Suprapubic skin (tissue), 4 donors: ENCODE measurements at regions not wholly inside any gene's neighbourhood (a gene's known extent, or its start where the extent isn't known, plus 50 kb on each side); places are given as distances from the start of the nearest gene placed in this dataset.

Experiments used
- CTCF ChIP-seq, 2 donors: fragments of 200-600 bp in 1 of 2; fragments of 450-650 bp in 1 of 2; sonication (generic) in 1 of 2; IDR thresholded peaks; one replicate each; pipeline ENCODE4 v1.5.1; 2016 to 2019; ENCODE audit warnings: antibody characterized with exemption in 2 of 2, mild to moderate bottlenecking in 1 of 2, moderate library complexity in 1 of 2
- EP300 ChIP-seq: sonication (generic); formaldehyde crosslinking; IDR thresholded peaks from one replicate; pipeline ENCODE4 v1.6.1; 2017; ENCODE audit warnings: antibody characterized with exemption
- POLR2A ChIP-seq, 2 donors: fragments of 450-650 bp; IDR thresholded peaks; one replicate each; pipeline ENCODE4 v1.6.1; 2017; ENCODE audit warnings: antibody characterized with exemption in 2 of 2, mild to moderate bottlenecking in 2 of 2, moderate library complexity in 2 of 2
- POLR2AphosphoS5 ChIP-seq, 3 donors: sonication (generic); formaldehyde crosslinking; IDR thresholded peaks; one replicate each; pipeline ENCODE4 v1.6.1; 2017; ENCODE audit warnings: antibody characterized with exemption in 3 of 3

- no peak for TF ChIP-seq CTCF (IDR thresholded peaks at IDR 0.05)
- TF ChIP-seq POLR2AphosphoS5 (IDR thresholded peaks at IDR 0.05): no peak
- TF ChIP-seq POLR2A (IDR thresholded peaks at IDR 0.05): no peak
- no peak for TF ChIP-seq EP300
These were observed 177.3 kb upstream of the SLC10A2 start for GRCh38 chr13:103243495-103243894.
